ENCODE measurements at regions not wholly inside any gene's neighbourhood (a gene's known extent, or its start where the extent isn't known, plus 50 kb on each side); places are given as distances from the start of the nearest gene placed in this dataset.
A peak's percentile ranks its signal among the peaks of the same experiment; 100 is the strongest.

GRCh38 chr9:27945386-27945785 is 372.1 kb upstream of the C9orf72 start:
- H3K4me1 Mint-ChIP-seq: peaks cover 5% of the 10 kb centered on the region
- Histone ChIP-seq H3K4me2 (no peak overlapping the region), H3K4me3 (no peak overlapping the region), H3K9me3 (ENCODE audit: low read depth) (no peaks in the 10 kb centered on the region), H3K79me2 (ENCODE audit: low read depth) (no peaks in the 10 kb centered on the region), H3K27ac (no peak overlapping the region), H4K20me1 (ENCODE audit: low read depth) (no peaks in the 10 kb centered on the region), H3K4me1 (peaks cover 12% of the 10 kb centered on the region), H3F3A (ENCODE audit: low read depth) (no peaks in the 10 kb centered on the region), H3K9ac (no peak overlapping the region), H3K27me3 (no peaks in the 10 kb centered on the region), H3K36me3 (no peaks in the 10 kb centered on the region), H2AFZ (replicated peaks) (peak overlapping the region; percentile 1)
- DNase-seq (ENCODE audit: low spot score): no peak
- H3K27ac Mint-ChIP-seq: no peak overlapping the region
- peaks cover 2% of the 10 kb centered on the region for H3K27me3 Mint-ChIP-seq (ENCODE audit: insufficient read depth, low read depth)
- TF ChIP-seq CTCF (IDR thresholded peaks at IDR 0.05): no peak
- TF ChIP-seq EZH2phosphoT487 (IDR thresholded peaks at IDR 0.05): no peak
- no peak for TF ChIP-seq EZH2 (IDR thresholded peaks at IDR 0.05)
- no peak overlapping the region for H3K4me3 Mint-ChIP-seq
- no peaks in the 10 kb centered on the region for H3K36me3 Mint-ChIP-seq
- peaks cover under 1% of the 10 kb centered on the region for H3K9me3 Mint-ChIP-seq

DNA sequence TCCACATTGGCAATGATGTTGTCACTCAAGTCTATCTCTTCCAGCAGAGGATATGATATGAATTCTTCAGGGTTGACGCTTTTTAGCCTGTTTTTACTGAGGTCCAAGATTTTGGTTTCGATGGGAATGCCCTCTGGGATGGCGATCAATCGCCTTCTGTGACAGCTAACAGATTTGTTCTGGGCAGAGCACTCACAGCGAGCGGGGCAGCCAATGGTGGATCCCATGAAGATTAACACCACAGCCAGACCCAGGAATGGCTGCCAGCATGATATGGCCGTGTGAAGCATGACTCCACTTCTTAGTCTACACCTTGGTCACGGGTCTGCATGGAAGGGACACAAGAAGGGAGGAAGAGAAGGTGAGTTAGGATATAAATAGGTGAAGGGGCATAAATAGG is 377.1 kb upstream of the C9orf72 start:
- DNase-seq (ENCODE audit: low spot score): no peak
- H3K4me3 ChIP-seq: no peak overlapping the region
- no peaks in the 10 kb centered on the region for H4K20me1 ChIP-seq (ENCODE audit: low read depth)
- Mint-ChIP-seq H3K36me3 (no peaks in the 10 kb centered on the region), H3K4me3 (no peak overlapping the region), H3K27me3 (ENCODE audit: insufficient read depth, low read depth) (peaks cover 2% of the 10 kb centered on the region), H3K27ac (no peak overlapping the region), H3K9me3 (peaks cover 3% of the 10 kb centered on the region), H3K4me1 (no peaks in the 10 kb centered on the region)
- H3K9ac ChIP-seq: no peak overlapping the region
- no peaks in the 10 kb centered on the region for H3F3A ChIP-seq (ENCODE audit: low read depth)
- no peak overlapping the region for H2AFZ ChIP-seq (replicated peaks)
- H3K79me2 ChIP-seq (ENCODE audit: low read depth): no peaks in the 10 kb centered on the region
- no peaks in the 10 kb centered on the region for H3K9me3 ChIP-seq (ENCODE audit: low read depth)
- no peak overlapping the region for H3K27ac ChIP-seq
- H3K27me3 ChIP-seq: no peaks in the 10 kb centered on the region
- no peaks in the 10 kb centered on the region for H3K36me3 ChIP-seq
- H3K4me1 ChIP-seq: no peaks in the 10 kb centered on the region
- TF ChIP-seq EZH2phosphoT487 (IDR thresholded peaks at IDR 0.05): no peak
- TF ChIP-seq EZH2 (IDR thresholded peaks at IDR 0.05): no peak
- no peak for TF ChIP-seq CTCF (IDR thresholded peaks at IDR 0.05)
- H3K4me2 ChIP-seq: no peak overlapping the region

GRCh38 chr9:27954858-27955257 is 381.6 kb upstream of the C9orf72 start:
- H3K79me2 ChIP-seq (ENCODE audit: low read depth): no peaks in the 10 kb centered on the region
- no peak for DNase-seq (ENCODE audit: low spot score)
- H2AFZ ChIP-seq (replicated peaks): no peak overlapping the region
- no peaks in the 10 kb centered on the region for H3F3A ChIP-seq (ENCODE audit: low read depth)
- no peaks in the 10 kb centered on the region for H3K27me3 ChIP-seq
- H3K9ac ChIP-seq: no peak overlapping the region
- Mint-ChIP-seq H3K4me3 (no peak overlapping the region), H3K27me3 (ENCODE audit: insufficient read depth, low read depth) (no peaks in the 10 kb centered on the region), H3K27ac (no peak overlapping the region), H3K4me1 (no peaks in the 10 kb centered on the region), H3K9me3 (peaks cover 3% of the 10 kb centered on the region), H3K36me3 (no peaks in the 10 kb centered on the region)
- H3K4me1 ChIP-seq: no peaks in the 10 kb centered on the region
- no peaks in the 10 kb centered on the region for H3K36me3 ChIP-seq
- TF ChIP-seq EZH2 (IDR thresholded peaks at IDR 0.05) (no peak), CTCF (IDR thresholded peaks at IDR 0.05) (no peak), EZH2phosphoT487 (IDR thresholded peaks at IDR 0.05) (no peak)
- no peak overlapping the region for H3K4me3 ChIP-seq
- H3K27ac ChIP-seq: no peak overlapping the region
- H3K9me3 ChIP-seq (ENCODE audit: low read depth): no peaks in the 10 kb centered on the region
- no peaks in the 10 kb centered on the region for H4K20me1 ChIP-seq (ENCODE audit: low read depth)
- no peak overlapping the region for H3K4me2 ChIP-seq

DNA sequence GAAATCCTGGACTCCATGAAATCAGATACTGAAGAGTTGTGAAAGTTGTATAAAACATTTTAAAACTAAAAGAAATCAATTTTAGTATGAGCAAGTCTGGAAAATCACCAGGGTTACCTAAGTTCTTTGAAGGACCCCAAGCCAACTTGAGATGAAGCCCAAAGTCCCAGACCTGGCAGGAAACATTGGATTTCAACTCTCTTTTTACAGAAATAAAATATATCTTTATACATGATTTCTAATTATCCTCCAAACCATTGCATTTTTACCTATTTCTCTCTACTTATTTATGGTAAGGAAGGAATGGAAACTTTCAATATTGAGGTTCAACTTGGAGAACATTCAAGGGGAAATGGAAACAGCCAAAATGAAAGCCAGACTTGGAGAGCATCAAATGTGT is 390.6 kb upstream of the C9orf72 start:
- Histone ChIP-seq H3K79me2 (ENCODE audit: low read depth) (no peaks in the 10 kb centered on the region), H3K9ac (no peak overlapping the region), H3K9me3 (ENCODE audit: low read depth) (no peaks in the 10 kb centered on the region), H3K27ac (no peak overlapping the region), H3K36me3 (no peaks in the 10 kb centered on the region), H3F3A (ENCODE audit: low read depth) (no peaks in the 10 kb centered on the region), H3K4me1 (no peaks in the 10 kb centered on the region), H3K27me3 (no peaks in the 10 kb centered on the region), H4K20me1 (ENCODE audit: low read depth) (no peaks in the 10 kb centered on the region), H2AFZ (replicated peaks) (no peak overlapping the region), H3K4me3 (no peak overlapping the region), H3K4me2 (no peak overlapping the region)
- no peaks in the 10 kb centered on the region for H3K27me3 Mint-ChIP-seq (ENCODE audit: insufficient read depth, low read depth)
- no peaks in the 10 kb centered on the region for H3K36me3 Mint-ChIP-seq
- no peak overlapping the region for H3K27ac Mint-ChIP-seq
- H3K4me1 Mint-ChIP-seq: no peaks in the 10 kb centered on the region
- no peak for TF ChIP-seq EZH2phosphoT487 (IDR thresholded peaks at IDR 0.05)
- no peak for TF ChIP-seq CTCF (IDR thresholded peaks at IDR 0.05)
- TF ChIP-seq EZH2 (IDR thresholded peaks at IDR 0.05): no peak
- no peak overlapping the region for H3K4me3 Mint-ChIP-seq
- no peak for DNase-seq (ENCODE audit: low spot score)
- H3K9me3 Mint-ChIP-seq: no peaks in the 10 kb centered on the region

Data from neural progenitor cell (in vitro differentiated cells).